HCT116 (cell line): ENCODE measurements at regions not wholly inside any gene's neighbourhood (a gene's known extent, or its start where the extent isn't known, plus 50 kb on each side); places are given as distances from the start of the nearest gene placed in this dataset.
"Not testable (repeated sequence)": the region's sequence is repeated elsewhere in the genome, so short reads cannot be mapped to it uniquely, and the experiment has no call there.

Source experiments
- ATAC-seq: fragments of 200-7000 bp; cut with Tn5 transposase; 2 replicates; pipeline ENCODE4 v1.9.1; 2020; ENCODE audit warnings: mild to moderate bottlenecking, moderate library complexity
- BruUV-seq: library from RNA; stranded (reverse); fragments of 400-500 nt; replicated peaks from 2 replicates; lab custom pipeline; 2021; lab: Mats Ljungman, UMichigan
- CTCF ChIA-PET: fragments of 300-600 bp; sonication (Branson Sonifier 250); formaldehyde crosslinking; loops from one replicate; lab custom pipeline; 2021; ENCODE audit warnings: antibody characterized with exemption; lab: Charles Lee
- POLR2A ChIA-PET: fragments of 300-600, 350-600 bp; sonication (Branson Sonifier 250); formaldehyde crosslinking; loops from one replicate; lab custom pipeline; 2021; ENCODE audit warnings: antibody characterized with exemption; lab: Charles Lee
- RAD21 ChIA-PET, 2 experiments: fragments of 300-600 bp; sonication (Branson Sonifier 250); formaldehyde crosslinking; loops; one replicate each; lab custom pipeline; 2023; ENCODE audit warnings: low total read pairs in 2 of 2; ENCODE audit not compliant: uncharacterized antibody in 2 of 2, unreplicated experiment in 2 of 2, low non-redundant PET in 1 of 2; lab: Charles Lee
- DNase-seq: peaks from one replicate; pipeline ENCODE4 v3.0.0-alpha.2; 2010; ENCODE audit warnings: low read depth, low spot score
- H2AFZ ChIP-seq: fragments of 200-600 bp; shearing (Covaris generic), sonication (generic); 2 replicates; pipeline ENCODE4 v1.6.1; 2017; ENCODE audit warnings: low read depth, mixed run types, mixed read lengths, antibody characterized with exemption, low read length; ENCODE audit not compliant: poor library complexity, severe bottlenecking
- H3K27ac ChIP-seq: 2 replicates; pipeline ENCODE4 v1.5.1; 2012; ENCODE audit warnings: low read depth, low read length
- H3K27me3 ChIP-seq: fragments of 200-600 bp; sonication (generic); 2 replicates; pipeline ENCODE4 v1.6.1; 2016; ENCODE audit warnings: mixed run types, low read length, mixed read lengths; ENCODE audit not compliant: insufficient read depth
- H3K36me3 ChIP-seq, 2 experiments: fragments of 200-500 bp in 1 of 2; fragments of 200-600 bp in 1 of 2; sonication (Bioruptor generic) in 1 of 2; sonication (generic) in 1 of 2; 2 replicates each; pipeline versions ENCODE4 v1.5.1 to v1.6.1; 2014 to 2016; ENCODE audit warnings: low read length in 2 of 2, inconsistent platforms in 1 of 2, mixed read lengths in 1 of 2, mixed run types in 1 of 2; ENCODE audit not compliant: insufficient read depth in 2 of 2, control insufficient read depth in 1 of 2
- H3K4me1 ChIP-seq, 2 experiments: fragments of 200-600 bp in 1 of 2; sonication (generic) in 1 of 2; 2 replicates each; pipeline versions ENCODE4 v1.5.1 to v1.6.1; 2012 to 2017; ENCODE audit warnings: low read length in 2 of 2, inconsistent platforms in 1 of 2, mild to moderate bottlenecking in 1 of 2, mixed read lengths in 1 of 2, mixed run types in 1 of 2, moderate library complexity in 1 of 2; ENCODE audit not compliant: insufficient read depth in 2 of 2, control insufficient read depth in 1 of 2
- H3K4me2 ChIP-seq: fragments of 200-600 bp; sonication (generic); 2 replicates; pipeline ENCODE4 v1.6.1; 2017; ENCODE audit warnings: mixed run types, low read length, mixed read lengths
- H3K4me3 ChIP-seq, 2 experiments: fragments of 200-600 bp in 1 of 2; sonication (generic) in 1 of 2; replicated peaks in 1 of 2; 2 replicates each; pipeline ENCODE4 v1.5.1; 2011 to 2016; ENCODE audit warnings: low read length in 2 of 2, control low read depth in 1 of 2, low read depth in 1 of 2, mild to moderate bottlenecking in 1 of 2, mixed read lengths in 1 of 2, mixed run types in 1 of 2
- H3K79me2 ChIP-seq: fragments of 200-600 bp; sonication (generic); 2 replicates; pipeline ENCODE4 v1.6.1; 2017; ENCODE audit warnings: mild to moderate bottlenecking, mixed run types, low read length, moderate library complexity, mixed read lengths; ENCODE audit not compliant: insufficient read depth
- H3K9ac ChIP-seq: fragments of 200-600 bp; sonication (generic); 2 replicates; pipeline ENCODE4 v1.6.1; 2016; ENCODE audit warnings: low read length, mixed read lengths
- H3K9me2 ChIP-seq: fragments of 200-600 bp; sonication (generic), shearing (Covaris generic); 2 replicates; pipeline ENCODE4 v1.6.1; 2017; ENCODE audit warnings: mixed run types, mild to moderate bottlenecking, moderate library complexity; ENCODE audit not compliant: insufficient read depth
- H3K9me3 ChIP-seq, 2 experiments: fragments of 200-500 bp in 1 of 2; fragments of 200-600 bp in 1 of 2; sonication (Bioruptor generic) in 1 of 2; sonication (generic) in 1 of 2; 2 replicates each; pipeline ENCODE4 v1.6.1; 2014 to 2017; ENCODE audit warnings: low read length in 2 of 2, mixed read lengths in 2 of 2, inconsistent platforms in 1 of 2, low read depth in 1 of 2, mild to moderate bottlenecking in 1 of 2, mixed run types in 1 of 2, moderate library complexity in 1 of 2; ENCODE audit not compliant: control insufficient read depth in 1 of 2, insufficient read depth in 1 of 2
- H4K20me1 ChIP-seq: fragments of 200-600 bp; sonication (generic), shearing (Covaris generic); 2 replicates; pipeline ENCODE4 v1.6.1; 2017; ENCODE audit warnings: mixed run types, mild to moderate bottlenecking, moderate library complexity; ENCODE audit not compliant: insufficient read depth
- EGR1 ChIP-seq: IDR thresholded peaks from 2 replicates; pipeline ENCODE4 v1.6.1; 2012; ENCODE audit warnings: low read depth
- POLR2A ChIP-seq: IDR thresholded peaks from 2 replicates; pipeline ENCODE4 v1.7.0; 2011; ENCODE audit warnings: borderline replicate concordance; ENCODE audit not compliant: insufficient read depth, insufficient read length; ENCODE audit errors: extremely low read depth
- RAD21 ChIP-seq: IDR thresholded peaks from 2 replicates; pipeline ENCODE4 v1.6.1; 2012; ENCODE audit warnings: low read depth, mild to moderate bottlenecking
- ZFX ChIP-seq: fragments of 450-650 bp; IDR thresholded peaks from 2 replicates; pipeline ENCODE4 v1.6.1; 2017
- ZNF274 ChIP-seq: fragments of 200-500 bp; sonication (Bioruptor generic); IDR thresholded peaks from 2 replicates; pipeline ENCODE4 v1.6.1; 2014; ENCODE audit warnings: mild to moderate bottlenecking, low read depth, low read length, inconsistent platforms
- intact Hi-C: fragments of 100-400 bp; cut with micrococcal nuclease; formaldehyde crosslinking; loops from 2 replicates; pipeline ENCODE4 v1.10.0; 2022
- TF ChIP-seq, protein P1 (sequence below): IDR thresholded peaks from 2 replicates; pipeline ENCODE4 v1.6.1; 2012; ENCODE audit warnings: low read depth

DNA sequence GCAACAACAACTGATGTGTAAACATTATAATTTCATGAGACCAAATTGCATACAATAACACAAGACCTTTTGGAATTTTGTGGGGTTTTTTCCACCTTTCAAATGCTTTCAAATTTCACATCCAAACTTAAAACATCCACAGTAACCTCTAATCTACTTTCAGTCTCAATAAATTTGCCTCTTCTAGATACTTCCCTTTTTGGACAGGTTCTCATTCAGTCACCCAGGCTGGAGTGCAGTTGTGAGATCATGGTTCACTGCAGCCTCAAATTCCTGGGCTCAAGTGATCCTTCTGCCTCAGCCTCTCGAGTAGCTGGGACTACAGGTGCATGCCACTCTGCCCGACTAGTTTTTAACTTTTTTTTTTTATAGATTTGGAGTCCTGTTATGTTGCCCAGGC, 556.6 kb downstream of the NLGN4X start:
- ChIA-PET RAD21 (no interaction called here), CTCF (no interaction called here), POLR2A (no interaction called here)
- TF ChIP-seq ZNF274 (no peak), ZFX (no peak), RAD21 (no peak), EGR1 (no peak), POLR2A (no peak)
- TF ChIP-seq, protein P1, sequence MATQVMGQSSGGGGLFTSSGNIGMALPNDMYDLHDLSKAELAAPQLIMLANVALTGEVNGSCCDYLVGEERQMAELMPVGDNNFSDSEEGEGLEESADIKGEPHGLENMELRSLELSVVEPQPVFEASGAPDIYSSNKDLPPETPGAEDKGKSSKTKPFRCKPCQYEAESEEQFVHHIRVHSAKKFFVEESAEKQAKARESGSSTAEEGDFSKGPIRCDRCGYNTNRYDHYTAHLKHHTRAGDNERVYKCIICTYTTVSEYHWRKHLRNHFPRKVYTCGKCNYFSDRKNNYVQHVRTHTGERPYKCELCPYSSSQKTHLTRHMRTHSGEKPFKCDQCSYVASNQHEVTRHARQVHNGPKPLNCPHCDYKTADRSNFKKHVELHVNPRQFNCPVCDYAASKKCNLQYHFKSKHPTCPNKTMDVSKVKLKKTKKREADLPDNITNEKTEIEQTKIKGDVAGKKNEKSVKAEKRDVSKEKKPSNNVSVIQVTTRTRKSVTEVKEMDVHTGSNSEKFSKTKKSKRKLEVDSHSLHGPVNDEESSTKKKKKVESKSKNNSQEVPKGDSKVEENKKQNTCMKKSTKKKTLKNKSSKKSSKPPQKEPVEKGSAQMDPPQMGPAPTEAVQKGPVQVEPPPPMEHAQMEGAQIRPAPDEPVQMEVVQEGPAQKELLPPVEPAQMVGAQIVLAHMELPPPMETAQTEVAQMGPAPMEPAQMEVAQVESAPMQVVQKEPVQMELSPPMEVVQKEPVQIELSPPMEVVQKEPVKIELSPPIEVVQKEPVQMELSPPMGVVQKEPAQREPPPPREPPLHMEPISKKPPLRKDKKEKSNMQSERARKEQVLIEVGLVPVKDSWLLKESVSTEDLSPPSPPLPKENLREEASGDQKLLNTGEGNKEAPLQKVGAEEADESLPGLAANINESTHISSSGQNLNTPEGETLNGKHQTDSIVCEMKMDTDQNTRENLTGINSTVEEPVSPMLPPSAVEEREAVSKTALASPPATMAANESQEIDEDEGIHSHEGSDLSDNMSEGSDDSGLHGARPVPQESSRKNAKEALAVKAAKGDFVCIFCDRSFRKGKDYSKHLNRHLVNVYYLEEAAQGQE: no peak
- Histone ChIP-seq H3K9ac (no peak overlapping the region), H3K4me2 (no peak overlapping the region), H3K36me3 (no peaks in the 10 kb centered on the region), H3K9me3 (no peaks in the 10 kb centered on the region; a peak in 1 of 4 replicates), H3K4me3 (no peak overlapping the region), H3K27me3 (no peaks in the 10 kb centered on the region), H3K27ac (no peak overlapping the region), H3K79me2 (no peaks in the 10 kb centered on the region), H4K20me1 (no peaks in the 10 kb centered on the region), H3K4me1 (no peaks in the 10 kb centered on the region), H2AFZ (no peak overlapping the region), H3K9me2 (no peaks in the 10 kb centered on the region)
- no TSS peak for BruUV-seq
- no peak for ATAC-seq
- intact Hi-C loops: no loop called here
- no peak for DNase-seq

DNA sequence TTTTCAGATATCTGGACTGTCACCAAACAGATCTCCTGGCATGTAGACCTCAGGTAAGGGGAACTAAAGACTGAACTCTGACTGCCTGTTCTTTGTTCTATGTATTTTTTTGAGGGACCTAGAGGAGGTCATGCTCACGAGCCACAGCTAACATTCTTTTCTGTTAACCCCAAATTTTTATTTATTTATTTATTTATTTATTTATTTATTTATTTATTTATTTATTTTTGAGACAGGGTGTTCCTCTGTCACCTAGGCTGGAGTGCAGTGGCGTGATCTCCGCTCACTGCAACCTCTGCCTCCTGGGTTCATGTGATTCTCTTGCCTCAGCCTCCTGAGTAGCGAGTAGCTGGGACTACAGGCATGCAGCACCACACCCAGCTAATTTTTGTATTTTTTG, 562.0 kb downstream of the NLGN4X start:
- RAD21 ChIA-PET, POLR2A ChIA-PET, H3K9me2 ChIP-seq, H2AFZ ChIP-seq, H3K27me3 ChIP-seq, DNase-seq, H3K27ac ChIP-seq, H3K79me2 ChIP-seq, H3K4me2 ChIP-seq, H3K4me3 ChIP-seq, H3K9ac ChIP-seq, BruUV-seq, CTCF ChIA-PET, H3K4me1 ChIP-seq, intact Hi-C loops, H4K20me1 ChIP-seq, H3K36me3 ChIP-seq, ATAC-seq, H3K9me3 ChIP-seq: not testable (repeated sequence)
